GM19467 (cell line): ENCODE measurements at regions not wholly inside any gene's neighbourhood (a gene's known extent, or its start where the extent isn't known, plus 50 kb on each side); places are given as distances from the start of the nearest gene placed in this dataset.
"Not testable (repeated sequence)": the region's sequence is repeated elsewhere in the genome, so short reads cannot be mapped to it uniquely, and the experiment has no call there.

ENCODE experiments used
- ATAC-seq: cut with Tn5 transposase; IDR thresholded peaks from one replicate; pipeline ENCODE4 v1.9.1; 2021; ENCODE audit warnings: mild to moderate bottlenecking, moderate library complexity; ENCODE audit not compliant: unreplicated experiment

DNA sequence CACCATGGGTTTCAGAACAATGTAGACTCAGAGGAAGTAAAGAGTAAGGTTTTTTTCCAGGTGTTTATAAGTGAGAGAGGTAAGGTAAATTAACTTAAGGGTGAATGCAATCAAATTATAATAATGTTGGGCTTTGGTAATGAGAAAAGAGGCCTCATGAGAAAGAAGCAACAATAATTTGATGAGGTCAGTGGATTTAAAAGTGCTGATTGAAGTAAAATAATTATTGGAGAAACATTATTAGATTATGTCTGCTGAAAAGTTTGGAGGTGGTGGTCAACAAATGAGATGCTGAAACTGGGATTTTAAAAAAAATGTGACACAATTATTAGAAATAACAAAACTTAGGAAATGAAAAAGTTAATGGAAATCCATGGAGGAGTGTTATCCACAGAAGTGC lies 187.4 kb upstream of the BRINP3 start:
- ATAC-seq, result no peak

DNA sequence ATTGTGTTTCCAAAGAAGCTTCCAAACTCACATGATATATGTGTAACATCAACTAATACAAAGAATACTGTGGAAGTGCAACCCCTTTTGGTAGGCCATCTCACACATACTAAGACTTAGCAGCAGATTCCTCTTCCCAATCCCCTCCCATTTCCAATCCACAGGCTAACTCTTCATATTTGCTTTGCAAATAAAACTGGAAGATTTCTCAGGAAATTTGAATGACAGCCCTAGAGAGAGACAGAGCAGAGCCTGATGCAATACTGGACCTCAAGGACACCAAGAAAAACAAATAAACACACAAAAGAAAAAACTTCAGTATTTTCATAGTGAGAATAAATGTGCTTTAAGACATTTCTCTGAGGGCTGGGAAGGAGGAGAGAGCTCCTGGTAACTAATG lies 190.2 kb upstream of the BRINP3 start:
- ATAC-seq, result no peak

DNA sequence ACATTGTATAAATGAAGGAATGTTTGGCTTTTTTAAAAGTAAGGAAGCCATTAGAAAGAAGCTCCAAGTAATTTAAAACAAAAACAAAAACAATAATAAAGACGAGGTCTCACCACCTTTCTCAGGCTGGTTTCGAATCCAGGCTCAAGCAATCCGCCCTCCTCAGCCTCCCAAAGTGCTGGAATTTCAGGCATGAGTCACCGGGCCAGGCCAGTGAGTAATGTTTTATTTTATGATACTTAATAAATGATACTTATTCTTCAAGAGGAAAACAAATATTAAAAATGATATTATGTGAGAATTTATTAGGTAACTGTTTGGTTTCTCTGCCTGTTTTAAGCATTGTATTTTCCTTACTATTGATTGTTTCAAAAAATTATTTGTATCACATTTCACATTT lies 201.4 kb upstream of the BRINP3 start:
- no peak for ATAC-seq

DNA sequence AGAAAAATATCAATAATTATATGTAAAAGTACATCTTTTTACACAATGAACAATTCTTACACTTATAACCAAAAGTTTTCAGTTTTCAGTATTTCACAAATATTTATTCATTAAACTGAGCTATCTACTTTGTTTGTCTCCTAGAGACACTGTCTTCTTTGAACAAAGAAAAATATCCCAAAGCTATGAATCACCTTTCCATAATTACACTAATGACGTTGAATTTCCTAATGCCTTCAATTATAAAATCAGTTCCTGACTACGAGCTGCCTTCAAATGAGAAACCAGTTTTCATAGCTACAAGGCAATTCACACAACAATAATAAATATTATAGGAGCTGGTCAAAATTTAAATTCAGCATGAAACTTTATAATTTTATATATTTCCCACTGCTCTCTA lies 201.8 kb upstream of the BRINP3 start:
- ATAC-seq, result no peak

DNA sequence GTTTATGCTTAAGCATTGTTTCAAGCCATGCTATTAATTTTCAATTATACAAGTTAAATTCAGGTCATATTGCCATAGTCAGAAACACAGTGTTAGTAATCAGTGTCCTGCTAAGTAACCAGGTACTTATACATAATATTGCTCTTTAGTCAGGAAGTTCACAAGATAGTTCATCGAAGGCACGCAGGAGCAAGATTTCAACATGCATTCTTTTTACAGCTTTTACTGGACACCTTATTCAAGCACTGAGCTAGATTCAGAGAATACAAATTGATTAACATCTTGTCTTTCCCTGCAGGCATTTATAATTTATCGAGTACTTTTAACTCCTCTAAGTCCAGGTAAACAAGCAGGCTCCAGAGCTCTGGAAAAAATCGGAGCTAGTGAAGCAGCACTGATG lies 202.3 kb upstream of the BRINP3 start:
- no peak for ATAC-seq

DNA sequence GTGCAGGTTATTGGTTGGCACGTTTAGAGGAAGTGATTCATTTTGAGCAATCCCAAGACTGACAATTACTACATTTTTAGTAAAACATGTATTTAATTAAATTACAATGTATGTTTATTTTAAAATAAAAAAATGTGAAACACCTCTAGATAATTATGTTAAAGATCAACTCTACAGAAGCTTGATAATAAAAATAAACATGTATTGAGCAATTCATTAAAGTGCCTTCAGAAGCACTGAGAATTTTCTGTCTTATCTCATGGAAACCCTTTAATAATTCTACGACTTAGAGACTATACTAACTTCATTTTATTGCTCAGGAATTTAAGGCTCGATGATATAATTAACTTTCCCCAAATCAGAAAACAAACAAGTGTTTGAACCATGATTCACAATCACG lies 208.0 kb upstream of the BRINP3 start:
- ATAC-seq, result no peak

DNA sequence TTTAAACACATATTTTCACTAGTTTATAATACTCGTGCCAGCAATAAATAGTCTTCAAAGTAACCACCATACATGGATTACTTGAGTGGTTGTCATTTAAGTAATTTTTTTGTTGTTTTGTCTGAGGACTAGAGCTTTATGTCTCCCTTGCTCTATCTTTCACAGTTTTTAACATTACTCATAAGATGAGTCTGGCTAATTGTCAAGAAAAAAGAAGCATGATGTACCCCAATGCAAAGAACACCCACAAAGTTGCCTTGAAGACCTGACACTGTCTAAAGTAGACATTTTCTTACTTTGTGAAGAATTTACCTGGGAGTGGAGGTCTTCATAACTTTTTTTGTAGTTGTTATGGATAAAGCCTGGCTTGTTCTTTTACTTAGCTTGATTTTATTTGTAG lies 210.4 kb upstream of the BRINP3 start:
- no peak for ATAC-seq

DNA sequence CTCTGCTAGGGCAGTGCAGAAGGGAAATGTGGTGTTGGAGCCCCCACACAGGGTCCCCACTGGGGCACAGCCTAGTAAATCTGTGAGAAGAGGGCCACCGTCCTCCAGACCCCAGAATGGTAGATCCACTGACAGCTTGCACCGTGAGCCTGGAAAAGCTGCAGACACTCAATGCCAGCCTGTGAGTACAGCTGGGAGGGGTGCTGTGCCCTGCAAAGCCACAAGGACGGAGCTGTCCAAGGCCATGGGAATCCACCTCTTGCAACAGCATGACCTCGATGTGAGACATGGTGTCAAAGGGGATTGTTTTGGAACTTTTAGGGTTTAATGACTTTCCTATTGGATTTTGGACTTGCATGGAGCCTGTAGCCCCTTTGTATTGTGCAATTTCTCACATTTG lies 220.8 kb upstream of the BRINP3 start:
- not testable (repeated sequence) for ATAC-seq

DNA sequence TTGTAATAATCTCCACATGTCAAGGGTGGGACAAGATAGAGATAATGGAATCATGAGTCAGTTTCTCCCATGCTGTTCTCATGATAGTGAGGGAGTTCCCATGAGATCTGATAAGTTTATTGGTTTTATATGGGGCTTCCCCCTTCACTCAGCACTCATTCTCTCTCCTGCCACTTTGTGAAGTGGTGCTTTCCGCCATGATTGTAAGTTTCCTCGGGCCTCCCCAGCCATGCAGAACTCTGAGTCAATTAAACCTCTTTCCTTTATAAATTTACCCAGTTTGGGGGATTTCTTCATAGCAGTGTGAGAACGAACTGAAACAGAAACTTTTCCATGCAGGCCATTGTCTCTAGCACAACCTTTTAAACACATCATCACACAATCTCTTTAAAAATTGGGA lies 221.5 kb upstream of the BRINP3 start:
- ATAC-seq, result no peak

DNA sequence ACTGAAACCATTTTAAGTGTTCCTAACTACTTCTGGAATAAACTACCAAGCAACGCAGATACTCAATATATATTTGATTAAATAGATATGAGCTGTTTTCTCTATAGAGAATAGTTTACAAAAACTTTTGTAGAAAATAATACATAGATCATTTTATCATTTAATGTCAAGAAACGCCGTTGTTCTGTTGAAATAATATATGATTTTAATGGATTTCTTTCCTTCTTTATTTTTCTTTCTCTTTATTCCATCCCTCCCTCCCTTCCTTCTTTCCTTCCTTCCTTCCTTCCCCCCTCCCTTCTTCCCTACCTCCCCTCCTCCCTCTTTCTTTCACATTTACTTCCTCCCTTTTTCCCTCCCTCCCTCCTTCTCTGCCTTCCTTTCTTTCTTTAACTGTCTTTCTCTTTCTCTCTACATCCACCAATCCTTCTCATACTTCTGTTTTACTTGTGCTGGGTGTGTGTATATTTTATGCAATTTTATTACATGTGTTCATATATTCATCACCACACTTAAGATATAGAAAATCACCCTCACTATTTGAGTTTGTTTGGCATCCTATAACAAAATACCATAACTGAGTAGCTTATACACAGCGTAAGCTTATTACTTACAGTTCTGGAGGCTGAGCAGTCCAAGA lies 230.9 kb upstream of the BRINP3 start:
- ATAC-seq, result no peak

DNA sequence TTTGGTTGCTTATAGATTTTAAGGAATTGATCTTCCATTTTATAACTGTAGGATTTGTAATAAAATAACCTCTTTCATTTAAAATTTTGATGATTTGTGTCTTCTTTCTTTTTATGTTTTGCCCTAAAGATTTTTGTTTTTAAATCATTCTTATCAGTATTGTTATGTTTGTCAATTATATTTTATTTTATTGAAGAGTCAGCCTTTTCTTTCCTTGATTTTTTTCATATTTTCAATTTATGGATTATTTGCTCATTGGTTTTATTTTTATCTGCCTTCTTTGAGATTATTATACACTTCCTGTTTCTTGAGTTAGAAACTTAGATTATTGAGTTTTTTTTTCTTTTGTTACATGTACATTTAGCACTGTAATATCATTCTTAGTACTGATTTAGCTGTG lies 233.4 kb upstream of the BRINP3 start:
- no peak for ATAC-seq

DNA sequence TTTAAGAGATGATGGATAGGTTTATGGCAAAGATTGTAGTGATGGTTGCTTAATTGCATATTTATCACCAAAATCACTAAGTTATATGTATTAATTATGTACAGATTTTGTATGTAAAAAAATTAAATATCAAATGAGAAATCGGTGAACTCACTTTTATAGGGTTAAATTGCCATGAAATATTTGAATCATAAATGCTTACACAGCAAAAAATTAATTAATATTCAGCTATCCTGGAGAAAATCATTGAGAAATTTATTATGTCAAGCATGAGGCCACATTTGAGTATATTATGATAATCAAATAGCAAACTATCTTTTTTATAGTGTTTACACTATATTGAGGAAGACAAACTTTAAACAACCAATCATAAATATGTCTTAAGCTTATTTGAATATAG lies 239.4 kb upstream of the BRINP3 start:
- ATAC-seq, result no peak

DNA sequence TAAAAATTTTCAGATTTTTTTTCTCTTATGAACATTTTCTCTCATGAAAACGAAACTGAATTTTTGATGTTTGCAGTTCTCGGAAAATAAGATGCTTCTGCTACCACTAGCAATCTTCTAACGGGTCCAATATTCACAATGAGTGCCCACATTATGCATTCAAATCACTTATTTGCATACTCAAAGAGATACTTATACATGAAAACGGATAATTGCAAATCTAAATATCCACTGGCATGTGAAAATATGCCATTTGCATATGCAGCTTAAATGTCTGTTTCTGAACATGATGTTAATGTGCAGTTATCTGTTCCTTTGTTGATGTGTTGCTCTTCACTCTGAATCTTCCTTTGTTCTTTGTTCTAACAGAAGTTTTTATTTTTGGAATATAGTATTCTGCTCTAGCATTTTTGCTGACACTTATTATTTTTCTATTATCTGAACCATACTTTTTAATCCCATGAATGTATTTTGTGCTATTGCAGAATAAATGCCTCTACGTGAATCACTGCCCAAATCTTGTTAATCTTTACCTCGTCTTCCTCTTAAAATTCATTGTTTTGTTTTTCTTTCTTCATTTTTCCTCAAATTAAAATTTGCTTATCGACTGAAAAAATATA lies 259.4 kb upstream of the BRINP3 start:
- no peak for ATAC-seq

DNA sequence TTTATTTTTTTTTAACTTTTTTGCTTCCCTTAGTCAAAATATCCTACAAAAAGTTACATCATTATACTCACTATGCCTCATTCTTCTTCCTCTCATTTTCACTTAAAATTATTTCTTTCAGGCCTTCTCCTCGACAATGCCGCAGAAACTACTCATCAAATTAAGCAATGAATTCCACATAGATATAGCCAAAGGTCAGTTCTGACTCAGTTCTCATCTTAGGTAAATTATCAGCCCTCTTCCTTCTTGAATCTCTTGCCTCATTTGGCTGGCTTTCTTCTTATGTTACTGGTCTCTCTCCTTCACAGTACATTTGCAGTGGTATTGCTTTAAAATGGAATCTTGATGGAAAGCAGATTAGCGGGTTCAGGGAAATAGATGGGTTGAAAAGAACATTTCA lies 260.7 kb upstream of the BRINP3 start:
- no peak for ATAC-seq

DNA sequence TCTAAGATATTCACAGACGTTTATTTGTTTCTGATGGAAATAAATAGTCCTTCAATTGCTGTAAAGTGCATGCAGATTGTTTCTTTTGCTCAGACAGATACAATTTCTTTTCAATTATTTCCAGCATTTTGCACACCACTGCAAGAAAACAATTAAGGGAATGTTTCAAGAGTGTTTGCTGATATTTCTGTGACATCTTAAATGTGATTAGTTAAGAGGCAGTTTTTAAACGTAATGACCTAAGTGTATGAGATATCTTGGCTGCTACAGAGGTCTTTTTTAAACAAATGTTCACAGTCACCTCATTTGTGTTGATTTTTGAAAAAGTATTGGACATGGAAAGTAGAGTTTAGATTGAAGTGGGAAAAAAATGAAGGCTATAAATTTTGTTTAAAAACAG lies 262.3 kb upstream of the BRINP3 start:
- no peak for ATAC-seq

DNA sequence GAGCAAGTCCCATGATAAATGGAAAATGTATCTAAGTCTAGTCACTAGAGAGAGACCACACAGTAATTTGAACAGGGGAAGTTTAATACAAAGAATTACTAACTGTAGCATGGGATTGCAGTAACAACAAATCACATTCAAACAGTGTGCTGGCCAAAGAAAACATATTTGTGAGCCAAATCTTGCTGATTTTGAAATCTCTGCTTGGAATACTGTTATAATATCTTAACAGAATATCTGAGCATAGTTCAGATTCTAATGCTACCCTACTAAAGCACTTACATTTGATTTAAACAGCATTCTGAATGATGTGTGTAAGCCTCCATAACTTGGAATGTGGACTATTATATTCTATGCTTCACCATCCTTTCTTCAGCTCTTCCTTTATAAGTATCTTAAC lies 270.0 kb upstream of the BRINP3 start:
- no peak for ATAC-seq

DNA sequence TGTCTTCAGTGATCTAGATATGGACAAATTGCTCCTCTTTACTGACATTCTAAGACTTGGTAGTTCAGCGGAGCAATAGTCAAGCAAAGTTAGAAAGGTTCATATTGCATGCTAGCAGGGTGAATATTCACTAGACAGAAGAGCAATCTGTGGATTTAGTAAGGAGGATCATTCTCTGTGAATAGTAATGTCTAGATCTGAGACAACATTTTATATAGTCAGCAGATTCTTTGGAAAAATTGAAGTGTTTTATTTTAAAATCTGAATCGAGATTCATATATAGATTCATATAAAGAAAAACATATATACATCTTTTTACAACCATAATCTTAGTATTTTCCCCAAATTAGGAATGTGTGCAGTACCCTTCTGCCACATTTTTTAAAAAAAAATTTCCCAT lies 274.5 kb upstream of the BRINP3 start:
- no peak for ATAC-seq

DNA sequence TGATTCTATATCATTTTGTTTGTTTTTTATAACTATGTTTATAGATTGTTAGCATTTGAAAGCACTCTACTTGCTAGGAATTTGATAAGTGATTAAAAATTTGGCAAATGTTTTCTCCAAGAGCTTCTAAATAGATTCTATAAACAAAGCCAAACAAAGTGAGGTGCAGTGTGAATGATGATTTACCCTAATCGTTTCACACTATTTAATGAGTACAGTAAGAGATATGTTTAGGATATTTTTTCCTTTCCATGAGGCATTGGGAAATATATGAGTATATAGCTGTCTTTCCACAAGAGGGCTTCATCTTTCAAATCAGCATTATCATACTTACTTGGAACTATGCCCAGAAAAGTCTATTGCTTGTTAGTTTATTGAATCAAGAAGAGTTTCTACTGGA lies 277.0 kb upstream of the BRINP3 start:
- no peak for ATAC-seq

DNA sequence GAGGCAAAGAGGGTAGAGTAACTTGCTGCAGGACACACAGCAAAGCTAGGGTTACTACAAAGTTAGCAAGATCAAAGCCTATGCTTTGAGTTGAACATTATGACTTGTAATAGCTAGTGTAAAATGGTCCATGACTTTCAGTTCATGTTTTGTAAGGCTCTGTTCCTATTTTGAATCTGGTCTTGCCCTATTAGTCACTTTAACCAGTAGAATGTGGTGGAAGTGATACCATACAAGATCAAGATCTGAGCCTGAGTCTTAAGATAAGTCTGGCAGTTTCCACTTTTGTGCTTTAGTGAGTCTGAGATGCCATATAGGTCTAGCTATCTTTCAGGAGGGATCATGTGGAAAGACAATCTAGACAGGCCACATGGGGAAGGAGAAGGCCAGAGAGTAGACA lies 282.1 kb upstream of the BRINP3 start:
- ATAC-seq, result no peak

DNA sequence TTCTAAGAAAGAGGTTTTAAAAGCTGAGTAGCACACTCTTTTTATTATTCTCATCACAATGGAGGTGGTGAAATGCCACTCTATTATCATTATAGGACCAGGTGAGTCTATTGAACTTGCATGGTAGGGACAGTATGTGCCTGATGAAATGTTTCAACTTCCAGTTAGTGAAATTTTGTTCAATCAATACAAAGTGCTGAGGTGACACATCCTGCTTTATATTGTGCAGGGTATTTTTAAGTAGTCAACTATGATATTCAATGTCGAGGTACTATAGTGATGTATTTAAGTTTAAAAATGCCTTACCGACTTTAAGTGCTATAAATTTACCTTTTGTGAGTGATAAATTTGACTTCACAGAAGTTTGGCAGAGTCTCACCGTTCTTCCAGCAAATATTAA lies 284.7 kb upstream of the BRINP3 start:
- ATAC-seq, result no peak

DNA sequence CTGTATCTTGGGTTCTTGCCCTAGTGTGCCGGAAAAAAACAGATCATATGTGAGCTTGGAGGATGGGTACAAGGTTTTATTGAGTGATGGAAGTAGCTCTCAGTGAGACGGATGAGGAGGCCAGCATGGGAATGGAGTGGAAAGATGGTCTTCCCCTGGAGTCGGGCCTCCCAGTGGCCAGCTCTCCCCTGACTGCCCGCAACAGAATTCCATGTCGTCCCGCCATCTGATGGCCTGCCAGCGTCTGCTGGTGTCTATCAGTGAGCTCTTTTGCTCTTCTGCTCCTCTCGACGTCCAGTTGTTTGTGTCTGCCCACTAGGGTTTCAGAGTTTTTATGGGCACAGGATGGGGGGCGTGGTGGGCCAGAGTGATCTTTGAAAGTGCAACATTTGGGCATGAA lies 315.2 kb upstream of the BRINP3 start:
- no peak for ATAC-seq

DNA sequence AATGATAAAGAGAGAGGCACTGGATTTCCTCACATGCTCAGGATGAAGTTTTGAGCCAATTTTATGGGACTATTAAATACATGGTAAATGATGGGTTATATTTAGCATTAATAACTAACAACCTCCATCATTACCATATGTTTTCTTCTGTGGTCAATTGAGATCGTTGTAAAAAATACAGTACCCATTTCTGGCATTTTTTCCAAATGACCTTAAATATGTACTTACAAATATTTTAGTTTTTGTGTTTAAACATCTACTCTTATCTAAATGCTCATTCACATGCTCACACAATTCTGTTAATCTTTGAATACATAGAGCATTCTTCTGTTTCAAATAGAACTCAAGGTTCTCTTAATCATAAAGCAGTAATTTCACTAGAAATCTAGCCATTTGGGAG lies 330.0 kb upstream of the BRINP3 start:
- no peak for ATAC-seq

DNA sequence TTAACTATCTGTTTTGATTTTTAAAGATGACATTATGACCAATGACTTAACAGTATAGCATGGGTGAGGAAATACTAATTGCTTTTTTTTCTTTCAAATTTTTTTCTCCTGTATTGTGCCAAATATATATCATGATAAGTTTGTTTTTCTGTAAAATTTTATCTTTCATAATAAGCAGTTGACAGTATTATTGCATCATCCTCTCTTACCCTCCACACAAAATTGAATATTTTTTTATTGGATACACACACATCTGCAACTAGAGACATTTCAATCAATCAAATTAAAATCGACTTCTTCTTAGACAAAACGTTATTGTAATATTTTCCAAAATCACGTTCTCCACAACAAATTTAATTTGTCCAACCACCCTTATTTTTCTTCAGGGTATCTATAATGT lies 330.4 kb upstream of the BRINP3 start:
- ATAC-seq, result no peak
